ENCODE measurements at regions not wholly inside any gene's neighbourhood (a gene's known extent, or its start where the extent isn't known, plus 50 kb on each side); places are given as distances from the start of the nearest gene placed in this dataset.

- H3K27ac ChIP-seq (ENCODE audit: low read depth, low read length), result no peak overlapping the region
- ChIA-PET POLR2A (ENCODE audit: partially characterized antibody) (no interaction called here), CTCF (ENCODE audit: partially characterized antibody) (no interaction called here)
- Mint-ChIP-seq H3K4me3 (no peak overlapping the region), H3K27me3 (no peaks in the 10 kb centered on the region), H3K27ac (no peak overlapping the region), H3K9me3 (peaks cover 0 to 7% (median 1%) of the 10 kb centered on the region in 8 donors), H3K4me1 (no peaks in the 10 kb centered on the region), H3K36me3 (no peaks in the 10 kb centered on the region)
- no peak overlapping the region for H3K4me3 ChIP-seq (ENCODE audit: low read length in 2 of 2)
- no peaks in the 10 kb centered on the region for H3K27me3 ChIP-seq (ENCODE audit: insufficient read depth, low read length)
- intact Hi-C loops (cut with micrococcal nuclease), result no loop called here
- H3K9me3 ChIP-seq (ENCODE audit: control insufficient read depth in 1 of 2, low read length in 2 of 2), result no peaks in the 10 kb centered on the region
- no peaks in the 10 kb centered on the region for H3K36me3 ChIP-seq (ENCODE audit: insufficient read depth, low read length)
- H3K4me1 ChIP-seq (ENCODE audit: insufficient read depth, low read length), result no peaks in the 10 kb centered on the region
- DNase-seq, result no peak
Measured at GRCh38 chr12:30330565-30330964, 365.1 kb downstream of the IPO8 start.

- H3K4me1 Mint-ChIP-seq, result no peaks in the 10 kb centered on the region
- POLR2A ChIA-PET (ENCODE audit: partially characterized antibody), result no interaction called here
Measured at GRCh38 chr12:30329281-30329680, 366.4 kb downstream of the IPO8 start.

GRCh38 chr12:30323008-30323407, 372.7 kb downstream of the IPO8 start:
- Mint-ChIP-seq H3K9me3 (peaks cover 0 to 22% (median 8%) of the 10 kb centered on the region in 8 donors), H3K4me1 (no peaks in the 10 kb centered on the region), H3K4me3 (no peak overlapping the region), H3K27me3 (peaks cover 0 to 1% of the 10 kb centered on the region in 2 donors), H3K36me3 (no peaks in the 10 kb centered on the region), H3K27ac (no peak overlapping the region)
- CTCF ChIA-PET (ENCODE audit: partially characterized antibody), result no interaction called here
- Histone ChIP-seq H3K27ac (ENCODE audit: low read depth, low read length) (no peak overlapping the region), H3K4me1 (ENCODE audit: insufficient read depth, low read length) (no peaks in the 10 kb centered on the region), H3K27me3 (ENCODE audit: insufficient read depth, low read length) (no peaks in the 10 kb centered on the region), H3K36me3 (ENCODE audit: insufficient read depth, low read length) (no peaks in the 10 kb centered on the region), H3K4me3 (ENCODE audit: low read length in 2 of 2) (no peak overlapping the region), H3K9me3 (ENCODE audit: control insufficient read depth in 1 of 2, low read length in 2 of 2) (no peaks in the 10 kb centered on the region)
- intact Hi-C loops (cut with micrococcal nuclease), result no loop called here
- POLR2A ChIA-PET (ENCODE audit: partially characterized antibody), result no interaction called here
- no peak for DNase-seq

More at GRCh38 chr12:30329281-30329680, 366.4 kb downstream of the IPO8 start:
- CTCF ChIA-PET (ENCODE audit: partially characterized antibody), result no interaction called here
- Histone ChIP-seq H3K27me3 (ENCODE audit: insufficient read depth, low read length) (no peaks in the 10 kb centered on the region), H3K36me3 (ENCODE audit: insufficient read depth, low read length) (no peaks in the 10 kb centered on the region), H3K4me3 (ENCODE audit: low read length in 2 of 2) (no peak overlapping the region), H3K27ac (ENCODE audit: low read depth, low read length) (no peak overlapping the region), H3K4me1 (ENCODE audit: insufficient read depth, low read length) (no peaks in the 10 kb centered on the region), H3K9me3 (ENCODE audit: control insufficient read depth in 1 of 2, low read length in 2 of 2) (no peaks in the 10 kb centered on the region)
- H3K9me3 Mint-ChIP-seq, result peaks cover 0 to 14% (median 1%) of the 10 kb centered on the region in 8 donors
- H3K36me3 Mint-ChIP-seq, result no peaks in the 10 kb centered on the region
- no peaks in the 10 kb centered on the region for H3K27me3 Mint-ChIP-seq
- no peak overlapping the region for H3K4me3 Mint-ChIP-seq
- no peak overlapping the region for H3K27ac Mint-ChIP-seq
- DNase-seq, result no peak
- intact Hi-C loops (cut with micrococcal nuclease), result no loop called here

- DNase-seq, result no peak
- intact Hi-C loops (cut with micrococcal nuclease), result no loop called here
Measured at GRCh38 chr12:30320561-30320960, 375.1 kb downstream of the IPO8 start.

GRCh38 chr12:30314506-30315100, 381.1 kb downstream of the IPO8 start:
- no peaks in the 10 kb centered on the region for H3K36me3 Mint-ChIP-seq
- H3K4me1 Mint-ChIP-seq, result no peaks in the 10 kb centered on the region
- no peaks in the 10 kb centered on the region for H3K36me3 ChIP-seq (ENCODE audit: insufficient read depth, low read length)
- peaks cover 3 to 18% (median 7%) of the 10 kb centered on the region in 8 donors for H3K9me3 Mint-ChIP-seq
- ChIA-PET POLR2A (ENCODE audit: partially characterized antibody) (no interaction called here), CTCF (ENCODE audit: partially characterized antibody) (no interaction called here)
- H3K4me3 Mint-ChIP-seq, result no peak overlapping the region
- no peak overlapping the region for H3K27ac Mint-ChIP-seq
- peaks cover 0 to 1% of the 10 kb centered on the region in 2 donors for H3K27me3 Mint-ChIP-seq
- no peaks in the 10 kb centered on the region for H3K9me3 ChIP-seq (ENCODE audit: control insufficient read depth in 1 of 2, low read length in 2 of 2)
- intact Hi-C loops (cut with micrococcal nuclease), result no loop called here
- H3K4me3 ChIP-seq (ENCODE audit: low read length in 2 of 2), result no peak overlapping the region
- H3K27me3 ChIP-seq (ENCODE audit: insufficient read depth, low read length), result no peaks in the 10 kb centered on the region
- DNase-seq, result no peak
- no peaks in the 10 kb centered on the region for H3K4me1 ChIP-seq (ENCODE audit: insufficient read depth, low read length)
- no peak overlapping the region for H3K27ac ChIP-seq (ENCODE audit: low read depth, low read length)

More at GRCh38 chr12:30320561-30320960, 375.1 kb downstream of the IPO8 start:
- no peaks in the 10 kb centered on the region for H3K36me3 ChIP-seq (ENCODE audit: insufficient read depth, low read length)
- H3K4me1 ChIP-seq (ENCODE audit: insufficient read depth, low read length), result no peaks in the 10 kb centered on the region
- peaks cover 0 to 22% (median 8%) of the 10 kb centered on the region in 8 donors for H3K9me3 Mint-ChIP-seq
- no peak overlapping the region for H3K4me3 Mint-ChIP-seq
- no peak overlapping the region for H3K4me3 ChIP-seq (ENCODE audit: low read length in 2 of 2)
- no peak overlapping the region for H3K27ac ChIP-seq (ENCODE audit: low read depth, low read length)
- CTCF ChIA-PET (ENCODE audit: partially characterized antibody), result no interaction called here
- no peaks in the 10 kb centered on the region for H3K4me1 Mint-ChIP-seq
- H3K36me3 Mint-ChIP-seq, result no peaks in the 10 kb centered on the region
- no peaks in the 10 kb centered on the region for H3K9me3 ChIP-seq (ENCODE audit: control insufficient read depth in 1 of 2, low read length in 2 of 2)
- H3K27me3 ChIP-seq (ENCODE audit: insufficient read depth, low read length), result no peaks in the 10 kb centered on the region
- H3K27me3 Mint-ChIP-seq, result peaks cover 0 to 1% of the 10 kb centered on the region in 2 donors
- no peak overlapping the region for H3K27ac Mint-ChIP-seq
- POLR2A ChIA-PET (ENCODE audit: partially characterized antibody), result no interaction called here

GRCh38 chr12:30308010-30308717, 387.5 kb downstream of the IPO8 start:
- H3K36me3 Mint-ChIP-seq, result no peaks in the 10 kb centered on the region
- peaks cover 0 to 19% (median 8%) of the 10 kb centered on the region in 8 donors for H3K9me3 Mint-ChIP-seq
- H3K4me1 Mint-ChIP-seq, result no peaks in the 10 kb centered on the region
- no peak overlapping the region for H3K4me3 ChIP-seq (ENCODE audit: low read length in 2 of 2)
- no peaks in the 10 kb centered on the region for H3K27me3 Mint-ChIP-seq
- no peak overlapping the region for H3K27ac ChIP-seq (ENCODE audit: low read depth, low read length)
- ChIA-PET POLR2A (ENCODE audit: partially characterized antibody) (no interaction called here), CTCF (ENCODE audit: partially characterized antibody) (no interaction called here)
- no peaks in the 10 kb centered on the region for H3K4me1 ChIP-seq (ENCODE audit: insufficient read depth, low read length)
- DNase-seq, result no peak
- no peaks in the 10 kb centered on the region for H3K36me3 ChIP-seq (ENCODE audit: insufficient read depth, low read length)
- no peaks in the 10 kb centered on the region for H3K27me3 ChIP-seq (ENCODE audit: insufficient read depth, low read length)
- H3K9me3 ChIP-seq (ENCODE audit: control insufficient read depth in 1 of 2, low read length in 2 of 2), result no peaks in the 10 kb centered on the region
- H3K27ac Mint-ChIP-seq, result no peak overlapping the region
- H3K4me3 Mint-ChIP-seq, result no peak overlapping the region
- intact Hi-C loops (cut with micrococcal nuclease), result no loop called here

GRCh38 chr12:30304528-30304927, 391.1 kb downstream of the IPO8 start:
- Histone ChIP-seq H3K27me3 (ENCODE audit: insufficient read depth, low read length) (no peaks in the 10 kb centered on the region), H3K4me3 (ENCODE audit: low read length in 2 of 2) (no peak overlapping the region), H3K36me3 (ENCODE audit: insufficient read depth, low read length) (no peaks in the 10 kb centered on the region), H3K27ac (ENCODE audit: low read depth, low read length) (no peak overlapping the region), H3K9me3 (ENCODE audit: control insufficient read depth in 1 of 2, low read length in 2 of 2) (no peaks in the 10 kb centered on the region), H3K4me1 (ENCODE audit: insufficient read depth, low read length) (no peaks in the 10 kb centered on the region)
- ChIA-PET POLR2A (ENCODE audit: partially characterized antibody) (no interaction called here), CTCF (ENCODE audit: partially characterized antibody) (no interaction called here)
- Mint-ChIP-seq H3K27ac (no peak overlapping the region), H3K4me3 (no peak overlapping the region), H3K4me1 (no peaks in the 10 kb centered on the region), H3K27me3 (no peaks in the 10 kb centered on the region), H3K36me3 (no peaks in the 10 kb centered on the region), H3K9me3 (peaks cover 0 to 14% (median 3%) of the 10 kb centered on the region in 8 donors)
- intact Hi-C loops (cut with micrococcal nuclease), result no loop called here
- no peak for DNase-seq
